GM23338 (cell line): ENCODE measurements at regions not wholly inside any gene's neighbourhood (a gene's known extent, or its start where the extent isn't known, plus 50 kb on each side); places are given as distances from the start of the nearest gene placed in this dataset.

Source experiments
- EZH2 ChIP-seq: fragments of 200-600 bp; sonication (generic); IDR thresholded peaks from one replicate; pipeline ENCODE4 v1.8.0; 2017; ENCODE audit warnings: antibody characterized with exemption, mild to moderate bottlenecking, low read depth; ENCODE audit not compliant: unreplicated experiment
- EZH2phosphoT487 ChIP-seq: fragments of 200-600 bp; sonication (generic); IDR thresholded peaks from one replicate; pipeline ENCODE4 v1.8.1; 2018; ENCODE audit warnings: antibody characterized with exemption; ENCODE audit not compliant: unreplicated experiment
- NANOG ChIP-seq: IDR thresholded peaks from 2 replicates; pipeline ENCODE4 v1.6.1; 2016; ENCODE audit warnings: antibody characterized with exemption, borderline replicate concordance
- POLR2AphosphoS5 ChIP-seq: IDR thresholded peaks from 2 replicates; pipeline ENCODE4 v1.6.1; 2016; ENCODE audit warnings: antibody characterized with exemption, low read depth
- ZNF114 ChIP-seq: fragments of 250-450 bp; sonication (Bioruptor Pico); IDR thresholded peaks from 2 replicates; pipeline ENCODE4 v1.5.0; 2020; ENCODE audit warnings: mild to moderate bottlenecking, moderate library complexity
- TF ChIP-seq, protein P1 (sequence below), 2 experiments: fragments of 200-600 bp in 1 of 2; sonication (generic) in 1 of 2; conservative IDR thresholded peaks; 2 replicates each; pipeline versions ENCODE4 v1.5.1 to v1.6.1; 2016 to 2017; ENCODE audit warnings: antibody characterized with exemption in 2 of 2, low read depth in 2 of 2, mild to moderate bottlenecking in 2 of 2, moderate library complexity in 1 of 2
- TF ChIP-seq, protein P2 (sequence below): IDR thresholded peaks from one replicate; pipeline ENCODE4 v1.6.1; 2018; ENCODE audit warnings: antibody characterized with exemption; ENCODE audit not compliant: unreplicated experiment

- TF ChIP-seq POLR2AphosphoS5 (no peak), ZNF114 (CRISPR knock-in tag) (no peak), EZH2phosphoT487 (no peak), EZH2 (no peak), NANOG (no peak)
- TF ChIP-seq, protein P1, sequence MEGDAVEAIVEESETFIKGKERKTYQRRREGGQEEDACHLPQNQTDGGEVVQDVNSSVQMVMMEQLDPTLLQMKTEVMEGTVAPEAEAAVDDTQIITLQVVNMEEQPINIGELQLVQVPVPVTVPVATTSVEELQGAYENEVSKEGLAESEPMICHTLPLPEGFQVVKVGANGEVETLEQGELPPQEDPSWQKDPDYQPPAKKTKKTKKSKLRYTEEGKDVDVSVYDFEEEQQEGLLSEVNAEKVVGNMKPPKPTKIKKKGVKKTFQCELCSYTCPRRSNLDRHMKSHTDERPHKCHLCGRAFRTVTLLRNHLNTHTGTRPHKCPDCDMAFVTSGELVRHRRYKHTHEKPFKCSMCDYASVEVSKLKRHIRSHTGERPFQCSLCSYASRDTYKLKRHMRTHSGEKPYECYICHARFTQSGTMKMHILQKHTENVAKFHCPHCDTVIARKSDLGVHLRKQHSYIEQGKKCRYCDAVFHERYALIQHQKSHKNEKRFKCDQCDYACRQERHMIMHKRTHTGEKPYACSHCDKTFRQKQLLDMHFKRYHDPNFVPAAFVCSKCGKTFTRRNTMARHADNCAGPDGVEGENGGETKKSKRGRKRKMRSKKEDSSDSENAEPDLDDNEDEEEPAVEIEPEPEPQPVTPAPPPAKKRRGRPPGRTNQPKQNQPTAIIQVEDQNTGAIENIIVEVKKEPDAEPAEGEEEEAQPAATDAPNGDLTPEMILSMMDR (conservative IDR thresholded peaks at IDR 0.05; ENCODE audit: low read depth in 2 of 2), result no peak
- TF ChIP-seq, protein P2, sequence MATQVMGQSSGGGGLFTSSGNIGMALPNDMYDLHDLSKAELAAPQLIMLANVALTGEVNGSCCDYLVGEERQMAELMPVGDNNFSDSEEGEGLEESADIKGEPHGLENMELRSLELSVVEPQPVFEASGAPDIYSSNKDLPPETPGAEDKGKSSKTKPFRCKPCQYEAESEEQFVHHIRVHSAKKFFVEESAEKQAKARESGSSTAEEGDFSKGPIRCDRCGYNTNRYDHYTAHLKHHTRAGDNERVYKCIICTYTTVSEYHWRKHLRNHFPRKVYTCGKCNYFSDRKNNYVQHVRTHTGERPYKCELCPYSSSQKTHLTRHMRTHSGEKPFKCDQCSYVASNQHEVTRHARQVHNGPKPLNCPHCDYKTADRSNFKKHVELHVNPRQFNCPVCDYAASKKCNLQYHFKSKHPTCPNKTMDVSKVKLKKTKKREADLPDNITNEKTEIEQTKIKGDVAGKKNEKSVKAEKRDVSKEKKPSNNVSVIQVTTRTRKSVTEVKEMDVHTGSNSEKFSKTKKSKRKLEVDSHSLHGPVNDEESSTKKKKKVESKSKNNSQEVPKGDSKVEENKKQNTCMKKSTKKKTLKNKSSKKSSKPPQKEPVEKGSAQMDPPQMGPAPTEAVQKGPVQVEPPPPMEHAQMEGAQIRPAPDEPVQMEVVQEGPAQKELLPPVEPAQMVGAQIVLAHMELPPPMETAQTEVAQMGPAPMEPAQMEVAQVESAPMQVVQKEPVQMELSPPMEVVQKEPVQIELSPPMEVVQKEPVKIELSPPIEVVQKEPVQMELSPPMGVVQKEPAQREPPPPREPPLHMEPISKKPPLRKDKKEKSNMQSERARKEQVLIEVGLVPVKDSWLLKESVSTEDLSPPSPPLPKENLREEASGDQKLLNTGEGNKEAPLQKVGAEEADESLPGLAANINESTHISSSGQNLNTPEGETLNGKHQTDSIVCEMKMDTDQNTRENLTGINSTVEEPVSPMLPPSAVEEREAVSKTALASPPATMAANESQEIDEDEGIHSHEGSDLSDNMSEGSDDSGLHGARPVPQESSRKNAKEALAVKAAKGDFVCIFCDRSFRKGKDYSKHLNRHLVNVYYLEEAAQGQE, result no peak
Observed at GRCh38 chr5:89097103-89097502, 214.1 kb upstream of the MEF2C start.
